Uterus (tissue), 3 donors: ENCODE measurements at regions not wholly inside any gene's neighbourhood (a gene's known extent, or its start where the extent isn't known, plus 50 kb on each side); places are given as distances from the start of the nearest gene placed in this dataset.

Experiments used
- DNase-seq, 2 donors: peaks; one replicate each; pipeline ENCODE4 v3.0.0-alpha.2; 2019 to 2020
- H3K27ac ChIP-seq, 2 donors: fragments of 200-600 bp; sonication (generic); 1 replicate in 1 of 2; 2 replicates in 1 of 2; pipeline ENCODE4 v1.5.1; 2016 to 2018
- H3K27me3 ChIP-seq, 2 donors: fragments of 200-600 bp; sonication (generic); one replicate each; pipeline ENCODE4 v1.5.1; 2018 to 2019; ENCODE audit warnings: control low read depth in 1 of 2
- H3K36me3 ChIP-seq, 2 donors: fragments of 200-600 bp; sonication (generic); one replicate each; pipeline ENCODE4 v1.5.1; 2019; ENCODE audit warnings: control low read depth in 1 of 2
- H3K4me1 ChIP-seq, 2 donors: fragments of 200-600 bp; sonication (generic); one replicate each; pipeline ENCODE4 v1.5.1; 2018 to 2019; ENCODE audit warnings: control low read depth in 1 of 2
- H3K4me3 ChIP-seq, 2 donors: fragments of 200-600 bp; sonication (generic); 1 replicate in 1 of 2; 2 replicates in 1 of 2; pipeline ENCODE4 v1.5.1; 2018 to 2019; ENCODE audit warnings: mild to moderate bottlenecking in 1 of 2
- H3K9me3 ChIP-seq, 2 donors: fragments of 200-600 bp; sonication (generic); one replicate each; pipeline ENCODE4 v1.5.1; 2019; ENCODE audit warnings: control low read depth in 1 of 2
- POLR2A ChIP-seq, 2 donors: fragments of 450-650 bp; IDR thresholded peaks; one replicate each; pipeline ENCODE4 v1.6.1; 2016; ENCODE audit warnings: antibody characterized with exemption in 2 of 2, mild to moderate bottlenecking in 1 of 2, moderate library complexity in 1 of 2
- intact Hi-C: fragments of 100-400 bp; cut with DNase I; formaldehyde crosslinking; loops from one replicate; pipeline ENCODE4 v1.15.1; 2023; ENCODE audit warnings: low total_unique reads
- TF ChIP-seq, protein P1 (sequence below), 4 experiments: fragments of 200-600 bp in 2 of 4; fragments of 450-650 bp in 2 of 4; sonication (generic) in 2 of 4; IDR thresholded peaks; one replicate each; pipeline ENCODE4 v1.5.1; 2016 to 2019; ENCODE audit warnings: antibody characterized with exemption in 4 of 4, mild to moderate bottlenecking in 2 of 4, moderate library complexity in 1 of 4
- donor health status: DM: yes; HTN: yes; CAD: no.

GRCh38 chr5:30523061-30523460 lies 670.4 kb upstream of the CDH6 start:
- no peak for DNase-seq
- H3K4me1 ChIP-seq: no peaks in the 10 kb centered on the region
- H3K36me3 ChIP-seq: no peaks in the 10 kb centered on the region
- H3K27me3 ChIP-seq: no peaks in the 10 kb centered on the region
- intact Hi-C loops: no loop called here
- no peak overlapping the region for H3K27ac ChIP-seq
- no peak overlapping the region for H3K4me3 ChIP-seq
- TF ChIP-seq, protein P1, sequence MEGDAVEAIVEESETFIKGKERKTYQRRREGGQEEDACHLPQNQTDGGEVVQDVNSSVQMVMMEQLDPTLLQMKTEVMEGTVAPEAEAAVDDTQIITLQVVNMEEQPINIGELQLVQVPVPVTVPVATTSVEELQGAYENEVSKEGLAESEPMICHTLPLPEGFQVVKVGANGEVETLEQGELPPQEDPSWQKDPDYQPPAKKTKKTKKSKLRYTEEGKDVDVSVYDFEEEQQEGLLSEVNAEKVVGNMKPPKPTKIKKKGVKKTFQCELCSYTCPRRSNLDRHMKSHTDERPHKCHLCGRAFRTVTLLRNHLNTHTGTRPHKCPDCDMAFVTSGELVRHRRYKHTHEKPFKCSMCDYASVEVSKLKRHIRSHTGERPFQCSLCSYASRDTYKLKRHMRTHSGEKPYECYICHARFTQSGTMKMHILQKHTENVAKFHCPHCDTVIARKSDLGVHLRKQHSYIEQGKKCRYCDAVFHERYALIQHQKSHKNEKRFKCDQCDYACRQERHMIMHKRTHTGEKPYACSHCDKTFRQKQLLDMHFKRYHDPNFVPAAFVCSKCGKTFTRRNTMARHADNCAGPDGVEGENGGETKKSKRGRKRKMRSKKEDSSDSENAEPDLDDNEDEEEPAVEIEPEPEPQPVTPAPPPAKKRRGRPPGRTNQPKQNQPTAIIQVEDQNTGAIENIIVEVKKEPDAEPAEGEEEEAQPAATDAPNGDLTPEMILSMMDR (IDR thresholded peaks at IDR 0.05): no peak
- TF ChIP-seq POLR2A (IDR thresholded peaks at IDR 0.05): no peak
- H3K9me3 ChIP-seq: no peaks in the 10 kb centered on the region

- no peak overlapping the region for H3K4me3 ChIP-seq
- no peak overlapping the region for H3K27ac ChIP-seq
- H3K27me3 ChIP-seq: no peaks in the 10 kb centered on the region
- DNase-seq: no peak
- intact Hi-C loops: no loop called here
- H3K36me3 ChIP-seq: no peaks in the 10 kb centered on the region
- no peak for TF ChIP-seq POLR2A (IDR thresholded peaks at IDR 0.05)
- TF ChIP-seq, protein P1 (IDR thresholded peaks at IDR 0.05): no peak
- no peaks in the 10 kb centered on the region for H3K9me3 ChIP-seq
- H3K4me1 ChIP-seq: no peaks in the 10 kb centered on the region
These were observed 688.2 kb upstream of the CDH6 start for GRCh38 chr5:30505014-30505886.

GRCh38 chr5:30502277-30502676 lies 691.2 kb upstream of the CDH6 start:
- H3K4me3 ChIP-seq: no peak overlapping the region

GRCh38 chr5:30501065-30501464 lies 692.4 kb upstream of the CDH6 start:
- H3K4me3 ChIP-seq: no peak overlapping the region
- TF ChIP-seq, protein P1 (IDR thresholded peaks at IDR 0.05): no peak
- no peak for TF ChIP-seq POLR2A (IDR thresholded peaks at IDR 0.05)
- no peaks in the 10 kb centered on the region for H3K4me1 ChIP-seq
- H3K9me3 ChIP-seq: no peaks in the 10 kb centered on the region
- H3K27ac ChIP-seq: no peak overlapping the region
- H3K27me3 ChIP-seq: no peaks in the 10 kb centered on the region
- DNase-seq: no peak
- no peaks in the 10 kb centered on the region for H3K36me3 ChIP-seq
- intact Hi-C loops: no loop called here

More at GRCh38 chr5:30502277-30502676, 691.2 kb upstream of the CDH6 start:
- intact Hi-C loops: no loop called here
- no peak for DNase-seq
- Histone ChIP-seq H3K9me3 (no peaks in the 10 kb centered on the region), H3K27ac (no peak overlapping the region), H3K4me1 (no peaks in the 10 kb centered on the region), H3K27me3 (no peaks in the 10 kb centered on the region), H3K36me3 (no peaks in the 10 kb centered on the region)
- no peak for TF ChIP-seq POLR2A (IDR thresholded peaks at IDR 0.05)
- TF ChIP-seq, protein P1 (IDR thresholded peaks at IDR 0.05): no peak

DNA sequence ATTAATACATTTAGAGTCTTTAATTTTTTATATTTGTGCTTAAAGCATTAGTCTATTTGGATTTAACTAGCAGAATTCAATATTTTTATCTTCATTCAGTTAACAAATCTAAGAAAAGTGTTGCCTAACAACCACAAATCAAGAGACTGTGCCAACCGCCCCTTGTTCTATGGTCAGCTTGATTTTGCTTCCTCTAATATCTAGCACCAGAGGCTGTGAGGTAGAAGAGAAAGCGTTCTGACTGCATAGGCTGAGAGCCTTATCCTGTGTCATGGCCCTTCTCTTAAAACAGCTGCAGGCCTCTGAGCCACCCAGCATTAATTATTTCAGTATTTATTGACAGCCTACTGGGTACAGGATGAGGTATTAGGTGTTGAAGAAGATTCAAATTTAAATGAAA lies 693.0 kb upstream of the CDH6 start:
- H3K27me3 ChIP-seq: no peaks in the 10 kb centered on the region
- H3K9me3 ChIP-seq: no peaks in the 10 kb centered on the region
- H3K27ac ChIP-seq: no peak overlapping the region
- TF ChIP-seq, protein P1 (IDR thresholded peaks at IDR 0.05): no peak
- TF ChIP-seq POLR2A (IDR thresholded peaks at IDR 0.05): no peak
- DNase-seq: no peak
- H3K36me3 ChIP-seq: no peaks in the 10 kb centered on the region
- no peak overlapping the region for H3K4me3 ChIP-seq
- intact Hi-C loops: no loop called here
- no peaks in the 10 kb centered on the region for H3K4me1 ChIP-seq
